PC-9 (cell line): ENCODE measurements at regions not wholly inside any gene's neighbourhood (a gene's known extent, or its start where the extent isn't known, plus 50 kb on each side); places are given as distances from the start of the nearest gene placed in this dataset.

Experiments
- CTCF ChIP-seq: fragments of 200-600 bp; sonication (generic); conservative IDR thresholded peaks from 2 replicates; pipeline ENCODE4 v1.6.1; 2017; ENCODE audit warnings: mixed run types, antibody characterized with exemption, mild to moderate bottlenecking, moderate library complexity
- EZH2 ChIP-seq: fragments of 200-600 bp; sonication (generic); IDR thresholded peaks from 2 replicates; pipeline ENCODE4 v1.8.0; 2017; ENCODE audit warnings: antibody characterized with exemption, low read depth

- TF ChIP-seq CTCF (no peak), EZH2 (no peak)
Observed at GRCh38 chr17:62140836-62141235, 75.8 kb upstream of the MED13 start.
